Liver (tissue), 8 donors: ENCODE measurements at regions not wholly inside any gene's neighbourhood (a gene's known extent, or its start where the extent isn't known, plus 50 kb on each side); places are given as distances from the start of the nearest gene placed in this dataset.

Experiments
- DNase-seq: peaks from one replicate; pipeline ENCODE4 v3.0.0-alpha.2; 2017; ENCODE audit warnings: low spot score
- H3K27ac ChIP-seq, 2 donors: one replicate each; pipeline ENCODE4 v1.7.0; 2013; ENCODE audit warnings: inconsistent platforms in 2 of 2, low read length in 2 of 2, control low read depth in 1 of 2, low read depth in 1 of 2, mild to moderate bottlenecking in 1 of 2
- H3K27me3 ChIP-seq, 4 donors: one replicate each; pipeline versions ENCODE4 v1.6.1 to v1.7.0; 2013; ENCODE audit warnings: low read length in 3 of 4, inconsistent platforms in 1 of 4, mild to moderate bottlenecking in 1 of 4, moderate library complexity in 1 of 4; ENCODE audit not compliant: control insufficient read depth in 4 of 4, insufficient read depth in 4 of 4
- H3K36me3 ChIP-seq, 4 donors: one replicate each; pipeline versions ENCODE4 v1.6.1 to v1.7.0; 2013; ENCODE audit warnings: low read length in 3 of 4, mild to moderate bottlenecking in 3 of 4, low read depth in 1 of 4, moderate library complexity in 1 of 4; ENCODE audit not compliant: control insufficient read depth in 4 of 4, insufficient read depth in 3 of 4
- H3K4me1 ChIP-seq, 4 donors: one replicate each; pipeline versions ENCODE4 v1.6.1 to v1.7.0; 2013; ENCODE audit warnings: low read length in 3 of 4, mild to moderate bottlenecking in 3 of 4, moderate library complexity in 1 of 4; ENCODE audit not compliant: control insufficient read depth in 4 of 4, insufficient read depth in 4 of 4
- H3K4me3 ChIP-seq, 3 donors: one replicate each; pipeline versions ENCODE4 v1.6.1 to v1.7.0; 2013; ENCODE audit warnings: low read length in 3 of 3, control low read depth in 1 of 3, low read depth in 1 of 3, mild to moderate bottlenecking in 1 of 3
- H3K9ac ChIP-seq, 2 donors: one replicate each; pipeline ENCODE4 v1.7.0; 2013; ENCODE audit warnings: low read length in 2 of 2, mild to moderate bottlenecking in 2 of 2, moderate library complexity in 2 of 2, control low read depth in 1 of 2, low read depth in 1 of 2
- H3K9me3 ChIP-seq, 4 donors: one replicate each; pipeline versions ENCODE4 v1.6.1 to v1.7.0; 2013; ENCODE audit warnings: low read length in 3 of 4; ENCODE audit not compliant: control insufficient read depth in 4 of 4
- GABPA ChIP-seq, 2 donors: IDR thresholded peaks in 1 of 2; conservative IDR thresholded peaks in 1 of 2; 2 replicates each; pipeline ENCODE4 v1.6.1; 2016; ENCODE audit warnings: antibody characterized with exemption in 2 of 2, mild to moderate bottlenecking in 1 of 2, moderate library complexity in 1 of 2
- HNF4A ChIP-seq, 2 donors: conservative IDR thresholded peaks; 2 replicates each; pipeline ENCODE4 v1.6.1; 2016; ENCODE audit warnings: antibody characterized with exemption in 2 of 2, mild to moderate bottlenecking in 2 of 2
- NR2F2 ChIP-seq: IDR thresholded peaks from 2 replicates; pipeline ENCODE4 v1.6.1; 2016; ENCODE audit warnings: antibody characterized with exemption
- RAD21 ChIP-seq, 2 donors: IDR thresholded peaks; 2 replicates each; pipeline ENCODE4 v1.6.1; 2016; ENCODE audit warnings: antibody characterized with exemption in 2 of 2, mild to moderate bottlenecking in 2 of 2
- RXRA ChIP-seq, 2 donors: IDR thresholded peaks; 2 replicates each; pipeline ENCODE4 v1.6.1; 2017 to 2018; ENCODE audit warnings: antibody characterized with exemption in 2 of 2, mild to moderate bottlenecking in 1 of 2
- SP1 ChIP-seq: IDR thresholded peaks from 2 replicates; pipeline ENCODE4 v1.6.1; 2018; ENCODE audit warnings: antibody characterized with exemption, mild to moderate bottlenecking
- TAF1 ChIP-seq: conservative IDR thresholded peaks from 2 replicates; pipeline ENCODE4 v1.6.1; 2016; ENCODE audit warnings: antibody characterized with exemption, mild to moderate bottlenecking
- YY1 ChIP-seq: IDR thresholded peaks from 2 replicates; pipeline ENCODE4 v1.6.1; 2016; ENCODE audit warnings: antibody characterized with exemption, mild to moderate bottlenecking
- WGBS: extraction: QIAGEN DNeasy Blood & Tissue Kit; methylation state at CpG from one replicate; pipeline ENCODE4 v1.1.7; 2013; 5-methylcytosine and 5-hydroxymethylcytosine counted together
- TF ChIP-seq, protein P1 (sequence below): fragments of 150-350 bp; IDR thresholded peaks from 2 replicates; pipeline ENCODE4 v1.5.1; 2017; ENCODE audit warnings: improper control_type of control experiment, low read depth, low read length; ENCODE audit not compliant: missing input control
- TF ChIP-seq, protein P2 (sequence below): IDR thresholded peaks from 2 replicates; pipeline ENCODE4 v1.6.1; 2016; ENCODE audit warnings: antibody characterized with exemption
- TF ChIP-seq, protein P3 (sequence below): IDR thresholded peaks from 2 replicates; pipeline ENCODE4 v1.6.1; 2016; ENCODE audit warnings: antibody characterized with exemption
- donor health status: healthy.
- donor health status: healthy.
- donor health status: healthy.
- donor health status: healthy.
- donor health status: healthy.

DNA sequence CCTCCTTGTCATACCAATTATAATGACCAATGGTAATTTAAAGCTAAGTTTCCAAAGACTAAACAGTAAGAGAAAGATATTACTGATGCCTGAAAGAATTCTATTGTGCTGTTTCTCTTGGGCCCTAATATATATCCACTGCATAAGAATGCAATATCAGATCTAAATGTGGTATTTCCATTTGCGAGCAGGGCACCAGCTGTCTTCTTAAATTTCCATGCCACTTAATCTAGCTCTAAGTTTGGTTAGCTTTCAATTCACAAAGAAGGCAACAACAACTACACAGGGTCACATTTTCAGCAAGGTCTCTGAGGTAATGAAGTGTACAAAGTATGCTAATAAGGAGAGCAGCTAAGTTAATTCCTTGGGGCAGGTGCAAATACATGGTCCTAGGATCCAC, 315.7 kb downstream of the GPR37 start:
- Histone ChIP-seq H3K4me1 (no peaks in the 10 kb centered on the region), H3K27ac (no peak overlapping the region), H3K27me3 (no peaks in the 10 kb centered on the region), H3K9me3 (no peaks in the 10 kb centered on the region), H3K9ac (no peak overlapping the region), H3K36me3 (no peaks in the 10 kb centered on the region), H3K4me3 (no peak overlapping the region)
- DNase-seq, result no peak
- WGBS, result 93% methylated on average over 1 of the region's 1 CpG
- TF ChIP-seq, protein P1, sequence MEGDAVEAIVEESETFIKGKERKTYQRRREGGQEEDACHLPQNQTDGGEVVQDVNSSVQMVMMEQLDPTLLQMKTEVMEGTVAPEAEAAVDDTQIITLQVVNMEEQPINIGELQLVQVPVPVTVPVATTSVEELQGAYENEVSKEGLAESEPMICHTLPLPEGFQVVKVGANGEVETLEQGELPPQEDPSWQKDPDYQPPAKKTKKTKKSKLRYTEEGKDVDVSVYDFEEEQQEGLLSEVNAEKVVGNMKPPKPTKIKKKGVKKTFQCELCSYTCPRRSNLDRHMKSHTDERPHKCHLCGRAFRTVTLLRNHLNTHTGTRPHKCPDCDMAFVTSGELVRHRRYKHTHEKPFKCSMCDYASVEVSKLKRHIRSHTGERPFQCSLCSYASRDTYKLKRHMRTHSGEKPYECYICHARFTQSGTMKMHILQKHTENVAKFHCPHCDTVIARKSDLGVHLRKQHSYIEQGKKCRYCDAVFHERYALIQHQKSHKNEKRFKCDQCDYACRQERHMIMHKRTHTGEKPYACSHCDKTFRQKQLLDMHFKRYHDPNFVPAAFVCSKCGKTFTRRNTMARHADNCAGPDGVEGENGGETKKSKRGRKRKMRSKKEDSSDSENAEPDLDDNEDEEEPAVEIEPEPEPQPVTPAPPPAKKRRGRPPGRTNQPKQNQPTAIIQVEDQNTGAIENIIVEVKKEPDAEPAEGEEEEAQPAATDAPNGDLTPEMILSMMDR, result no peak
- no peak for TF ChIP-seq HNF4A (conservative IDR thresholded peaks at IDR 0.05)
- no peak for TF ChIP-seq YY1
- no peak for TF ChIP-seq RAD21 (IDR thresholded peaks at IDR 0.05)
- TF ChIP-seq, protein P2, sequence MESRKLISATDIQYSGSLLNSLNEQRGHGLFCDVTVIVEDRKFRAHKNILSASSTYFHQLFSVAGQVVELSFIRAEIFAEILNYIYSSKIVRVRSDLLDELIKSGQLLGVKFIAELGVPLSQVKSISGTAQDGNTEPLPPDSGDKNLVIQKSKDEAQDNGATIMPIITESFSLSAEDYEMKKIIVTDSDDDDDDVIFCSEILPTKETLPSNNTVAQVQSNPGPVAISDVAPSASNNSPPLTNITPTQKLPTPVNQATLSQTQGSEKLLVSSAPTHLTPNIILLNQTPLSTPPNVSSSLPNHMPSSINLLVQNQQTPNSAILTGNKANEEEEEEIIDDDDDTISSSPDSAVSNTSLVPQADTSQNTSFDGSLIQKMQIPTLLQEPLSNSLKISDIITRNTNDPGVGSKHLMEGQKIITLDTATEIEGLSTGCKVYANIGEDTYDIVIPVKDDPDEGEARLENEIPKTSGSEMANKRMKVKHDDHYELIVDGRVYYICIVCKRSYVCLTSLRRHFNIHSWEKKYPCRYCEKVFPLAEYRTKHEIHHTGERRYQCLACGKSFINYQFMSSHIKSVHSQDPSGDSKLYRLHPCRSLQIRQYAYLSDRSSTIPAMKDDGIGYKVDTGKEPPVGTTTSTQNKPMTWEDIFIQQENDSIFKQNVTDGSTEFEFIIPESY, result no peak

DNA sequence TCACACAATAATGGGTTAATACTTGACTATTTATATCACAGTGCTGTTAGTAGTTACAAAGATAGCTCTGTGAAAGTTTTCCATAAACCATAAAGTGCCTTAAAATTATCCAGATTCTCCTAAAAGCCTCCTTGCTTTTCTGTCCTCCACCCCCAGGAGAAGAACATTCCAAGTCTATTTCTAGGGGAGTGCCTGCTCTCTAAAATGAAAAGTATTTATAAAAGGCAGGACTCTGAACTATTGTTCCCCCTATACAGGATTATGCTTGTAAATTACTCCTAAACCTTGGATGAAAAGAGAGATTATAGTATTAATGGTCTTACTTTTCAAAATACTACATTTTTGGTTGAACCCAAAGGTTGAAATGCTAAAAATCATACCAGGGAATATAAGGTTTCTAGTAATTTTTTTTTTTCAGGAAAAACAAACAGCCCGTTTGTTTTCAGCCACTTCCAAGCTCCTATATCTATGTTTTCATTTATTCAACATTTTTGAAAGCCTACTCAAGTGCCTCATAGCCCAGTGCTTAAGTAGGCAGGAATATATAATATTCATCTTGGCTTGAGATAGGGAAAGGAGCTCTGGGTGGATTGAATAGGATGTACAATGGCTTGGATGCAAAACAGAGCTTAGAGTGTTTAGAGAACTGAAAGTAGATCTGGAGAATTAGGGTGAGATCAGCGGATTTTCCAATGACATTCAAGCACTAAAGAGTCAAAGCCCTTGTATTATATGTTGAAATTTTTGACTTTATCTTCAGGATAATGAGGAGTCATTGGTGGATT, 320.7 kb downstream of the GPR37 start:
- H3K36me3 ChIP-seq, result no peaks in the 10 kb centered on the region
- no peak overlapping the region for H3K4me3 ChIP-seq
- H3K9ac ChIP-seq, result no peak overlapping the region
- no peaks in the 10 kb centered on the region for H3K9me3 ChIP-seq
- no peaks in the 10 kb centered on the region for H3K4me1 ChIP-seq
- 49% methylated on average over 2 of the region's 2 CpGs for WGBS
- no peak for DNase-seq
- no peaks in the 10 kb centered on the region for H3K27me3 ChIP-seq
- TF ChIP-seq TAF1 (no peak), RAD21 (IDR thresholded peaks at IDR 0.05) (no peak), HNF4A (conservative IDR thresholded peaks at IDR 0.05) (no peak), YY1 (no peak), RXRA (IDR thresholded peaks at IDR 0.05) (no peak), NR2F2 (no peak), GABPA (IDR thresholded peaks at IDR 0.05 in 1 of 2, conservative IDR thresholded peaks at IDR 0.05 in 1 of 2) (no peak), SP1 (no peak)
- TF ChIP-seq, protein P2, result no peak
- TF ChIP-seq, protein P3, sequence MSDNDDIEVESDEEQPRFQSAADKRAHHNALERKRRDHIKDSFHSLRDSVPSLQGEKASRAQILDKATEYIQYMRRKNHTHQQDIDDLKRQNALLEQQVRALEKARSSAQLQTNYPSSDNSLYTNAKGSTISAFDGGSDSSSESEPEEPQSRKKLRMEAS, result no peak
- TF ChIP-seq, protein P1, result no peak
- H3K27ac ChIP-seq, result no peak overlapping the region
